PC-3 (cell line): ENCODE measurements at regions not wholly inside any gene's neighbourhood (a gene's known extent, or its start where the extent isn't known, plus 50 kb on each side); places are given as distances from the start of the nearest gene placed in this dataset.

Source experiments
- CTCF ChIP-seq: fragments of 300-600 bp; sonication (generic); conservative IDR thresholded peaks from 2 replicates; pipeline ENCODE4 v1.5.1; 2017; ENCODE audit warnings: antibody characterized with exemption, low read depth, mild to moderate bottlenecking, low read length
- EZH2 ChIP-seq: fragments of 300-600 bp; sonication (generic); IDR thresholded peaks from one replicate; pipeline ENCODE4 v1.6.1; 2017; ENCODE audit warnings: antibody characterized with exemption, mild to moderate bottlenecking, low read length; ENCODE audit not compliant: unreplicated experiment
- EZH2phosphoT487 ChIP-seq: fragments of 300-600 bp; sonication (generic); IDR thresholded peaks from 2 replicates; pipeline ENCODE4 v1.6.1; 2018; ENCODE audit warnings: mild to moderate bottlenecking, antibody characterized with exemption, low read length, borderline replicate concordance

- TF ChIP-seq CTCF (no peak), EZH2phosphoT487 (no peak), EZH2 (no peak)
These were observed 285.1 kb downstream of the TMX3 start for GRCh38 chr18:68429841-68430240.
